Activated CD8-positive, alpha-beta T cell treated with anti-CD3 and anti-CD28 coated beads, Interleukin-2, amount 10 ng/mL, durations not matched to agents 7 days and 5 days (primary cell): ENCODE measurements at regions not wholly inside any gene's neighbourhood (a gene's known extent, or its start where the extent isn't known, plus 50 kb on each side); places are given as distances from the start of the nearest gene placed in this dataset.
"Not testable (repeated sequence)": the region's sequence is repeated elsewhere in the genome, so short reads cannot be mapped to it uniquely, and the experiment has no call there.

ENCODE experiments used
- ATAC-seq: fragments of 150-1000 bp; cut with Tn5 transposase; one replicate; pipeline ENCODE4 v1.10.0; 2021; ENCODE audit warnings: moderate library complexity
- CTCF ChIA-PET: fragments of 350-600 bp; sonication (Branson Sonifier 250); formaldehyde crosslinking; loops from one replicate; lab custom pipeline; 2021; ENCODE audit warnings: antibody characterized with exemption; lab: Charles Lee
- POLR2A ChIA-PET: fragments of 350-600 bp; sonication (Branson Sonifier 250); formaldehyde crosslinking; loops from one replicate; lab custom pipeline; 2021; ENCODE audit warnings: antibody characterized with exemption; lab: Charles Lee
- DNase-seq: peaks from one replicate; pipeline ENCODE4 v3.0.0-alpha.2; 2020
- H3K27ac Mint-ChIP-seq: one replicate; pipeline ENCODE4 v1.8.0; 2021; ENCODE audit warnings: mild to moderate bottlenecking, mixed read lengths
- H3K27me3 Mint-ChIP-seq: one replicate; pipeline ENCODE4 v1.8.0; 2021; ENCODE audit warnings: low read depth, mixed read lengths
- H3K36me3 Mint-ChIP-seq: one replicate; pipeline ENCODE4 v1.8.0; 2021; ENCODE audit warnings: low read depth, mixed read lengths
- H3K4me1 Mint-ChIP-seq: one replicate; pipeline ENCODE4 v1.8.0; 2021; ENCODE audit warnings: low read depth, mixed read lengths
- H3K4me3 Mint-ChIP-seq: one replicate; pipeline ENCODE4 v1.8.0; 2021; ENCODE audit warnings: mild to moderate bottlenecking, mixed read lengths
- H3K9me3 Mint-ChIP-seq: one replicate; pipeline ENCODE4 v1.8.0; 2022; ENCODE audit warnings: mixed read lengths; ENCODE audit not compliant: insufficient read depth

- DNase-seq (no peak), ATAC-seq (no peak)
- ChIA-PET POLR2A (no interaction called here), CTCF (no interaction called here)
- Mint-ChIP-seq H3K36me3 (no peaks in the 10 kb centered on the region), H3K9me3 (no peaks in the 10 kb centered on the region), H3K4me3 (no peak overlapping the region), H3K27ac (no peak overlapping the region), H3K4me1 (no peaks in the 10 kb centered on the region), H3K27me3 (no peaks in the 10 kb centered on the region)
These were observed 116.8 kb upstream of the COX7C start for GRCh38 chr5:86500947-86501346.

- H3K4me1 Mint-ChIP-seq, result no peaks in the 10 kb centered on the region
- POLR2A ChIA-PET, result no interaction called here
- H3K27ac Mint-ChIP-seq, result no peak overlapping the region
- H3K4me3 Mint-ChIP-seq, result no peak overlapping the region
- no peak for ATAC-seq
- H3K9me3 Mint-ChIP-seq, result no peaks in the 10 kb centered on the region
- no peak for DNase-seq
- H3K27me3 Mint-ChIP-seq, result no peaks in the 10 kb centered on the region
- CTCF ChIA-PET, result no interaction called here
- no peaks in the 10 kb centered on the region for H3K36me3 Mint-ChIP-seq
These were observed 110.2 kb upstream of the COX7C start for GRCh38 chr5:86507574-86507973.

- H3K4me3 Mint-ChIP-seq, H3K27ac Mint-ChIP-seq, H3K4me1 Mint-ChIP-seq, H3K27me3 Mint-ChIP-seq, DNase-seq, H3K36me3 Mint-ChIP-seq, POLR2A ChIA-PET, ATAC-seq, CTCF ChIA-PET, H3K9me3 Mint-ChIP-seq: not testable (repeated sequence)
These were observed 107.3 kb upstream of the COX7C start for GRCh38 chr5:86510330-86510915.

- POLR2A ChIA-PET, result no interaction called here
- no peak for DNase-seq
- H3K27me3 Mint-ChIP-seq, result no peaks in the 10 kb centered on the region
- no peak overlapping the region for H3K27ac Mint-ChIP-seq
- H3K36me3 Mint-ChIP-seq, result no peaks in the 10 kb centered on the region
- H3K4me3 Mint-ChIP-seq, result no peak overlapping the region
- no peak for ATAC-seq
- H3K4me1 Mint-ChIP-seq, result no peaks in the 10 kb centered on the region
- H3K9me3 Mint-ChIP-seq, result no peaks in the 10 kb centered on the region
- CTCF ChIA-PET, result no interaction called here
These were observed 94.0 kb upstream of the COX7C start for GRCh38 chr5:86523718-86524117.

- Mint-ChIP-seq H3K9me3 (no peaks in the 10 kb centered on the region), H3K4me3 (no peak overlapping the region), H3K27me3 (no peaks in the 10 kb centered on the region), H3K4me1 (no peaks in the 10 kb centered on the region), H3K27ac (no peak overlapping the region), H3K36me3 (no peaks in the 10 kb centered on the region)
- ChIA-PET POLR2A (no interaction called here), CTCF (no interaction called here)
- ATAC-seq (no peak), DNase-seq (no peak)
These were observed 92.1 kb upstream of the COX7C start for GRCh38 chr5:86525622-86526021.

GRCh38 chr5:86526811-86527348, 90.9 kb upstream of the COX7C start:
- POLR2A ChIA-PET, result no interaction called here
- no peak for DNase-seq
- Mint-ChIP-seq H3K4me1 (no peaks in the 10 kb centered on the region), H3K4me3 (no peak overlapping the region), H3K36me3 (no peaks in the 10 kb centered on the region), H3K9me3 (no peaks in the 10 kb centered on the region), H3K27me3 (no peaks in the 10 kb centered on the region), H3K27ac (no peak overlapping the region)
- ATAC-seq, result no peak
- CTCF ChIA-PET, result no interaction called here

- H3K36me3 Mint-ChIP-seq, result no peaks in the 10 kb centered on the region
- no peak overlapping the region for H3K27ac Mint-ChIP-seq
- ChIA-PET CTCF (no interaction called here), POLR2A (no interaction called here)
- H3K27me3 Mint-ChIP-seq, result no peaks in the 10 kb centered on the region
- ATAC-seq (no peak), DNase-seq (no peak)
- H3K4me3 Mint-ChIP-seq, result no peak overlapping the region
- no peaks in the 10 kb centered on the region for H3K4me1 Mint-ChIP-seq
- no peaks in the 10 kb centered on the region for H3K9me3 Mint-ChIP-seq
These were observed 85.3 kb upstream of the COX7C start for GRCh38 chr5:86532429-86532828.

GRCh38 chr5:86536396-86536795, 81.3 kb upstream of the COX7C start:
- no peak overlapping the region for H3K4me3 Mint-ChIP-seq
- CTCF ChIA-PET, result no interaction called here
- no peak for DNase-seq
- H3K27ac Mint-ChIP-seq, result no peak overlapping the region
- POLR2A ChIA-PET, result no interaction called here
- no peaks in the 10 kb centered on the region for H3K27me3 Mint-ChIP-seq
- H3K4me1 Mint-ChIP-seq, result no peaks in the 10 kb centered on the region
- no peaks in the 10 kb centered on the region for H3K9me3 Mint-ChIP-seq
- H3K36me3 Mint-ChIP-seq, result no peaks in the 10 kb centered on the region
- ATAC-seq, result no peak

GRCh38 chr5:86542532-86542931, 75.2 kb upstream of the COX7C start:
- DNase-seq (no peak), ATAC-seq (no peak)
- Mint-ChIP-seq H3K27me3 (no peaks in the 10 kb centered on the region), H3K27ac (no peak overlapping the region), H3K4me3 (no peak overlapping the region), H3K4me1 (no peaks in the 10 kb centered on the region), H3K9me3 (no peaks in the 10 kb centered on the region), H3K36me3 (no peaks in the 10 kb centered on the region)
- POLR2A ChIA-PET, result no interaction called here
- CTCF ChIA-PET, result no interaction called here

GRCh38 chr5:86546044-86546443, 71.7 kb upstream of the COX7C start:
- H3K4me1 Mint-ChIP-seq, result no peaks in the 10 kb centered on the region
- H3K27ac Mint-ChIP-seq, result no peak overlapping the region
- H3K36me3 Mint-ChIP-seq, result no peaks in the 10 kb centered on the region

GRCh38 chr5:86546582-86546981, 71.2 kb upstream of the COX7C start:
- CTCF ChIA-PET, result no interaction called here
- no peak for ATAC-seq
- POLR2A ChIA-PET, result no interaction called here
- no peak for DNase-seq
- Mint-ChIP-seq H3K4me3 (no peak overlapping the region), H3K27me3 (no peaks in the 10 kb centered on the region), H3K27ac (no peak overlapping the region), H3K4me1 (no peaks in the 10 kb centered on the region), H3K9me3 (no peaks in the 10 kb centered on the region), H3K36me3 (no peaks in the 10 kb centered on the region)

More at GRCh38 chr5:86546044-86546443, 71.7 kb upstream of the COX7C start:
- POLR2A ChIA-PET, result no interaction called here
- ATAC-seq (no peak), DNase-seq (no peak)
- Mint-ChIP-seq H3K4me3 (no peak overlapping the region), H3K27me3 (no peaks in the 10 kb centered on the region), H3K9me3 (no peaks in the 10 kb centered on the region)
- CTCF ChIA-PET, result no interaction called here

- DNase-seq (no peak), ATAC-seq (no peak)
- no peak overlapping the region for H3K4me3 Mint-ChIP-seq
- H3K27ac Mint-ChIP-seq, result no peak overlapping the region
- H3K9me3 Mint-ChIP-seq, result no peaks in the 10 kb centered on the region
- POLR2A ChIA-PET, result no interaction called here
- CTCF ChIA-PET, result no interaction called here
- no peaks in the 10 kb centered on the region for H3K27me3 Mint-ChIP-seq
- no peaks in the 10 kb centered on the region for H3K36me3 Mint-ChIP-seq
- H3K4me1 Mint-ChIP-seq, result no peaks in the 10 kb centered on the region
These were observed 63.1 kb upstream of the COX7C start for GRCh38 chr5:86554638-86555037.

GRCh38 chr5:86557920-86558319, 59.8 kb upstream of the COX7C start:
- no peak for ATAC-seq
- Mint-ChIP-seq H3K36me3 (no peaks in the 10 kb centered on the region), H3K27ac (no peak overlapping the region), H3K9me3 (no peaks in the 10 kb centered on the region), H3K4me1 (no peaks in the 10 kb centered on the region), H3K27me3 (peaks cover 5% of the 10 kb centered on the region), H3K4me3 (no peak overlapping the region)
- POLR2A ChIA-PET, result no interaction called here
- DNase-seq, result no peak
- CTCF ChIA-PET, result no interaction called here
